Activated T-cell treated with anti-CD3 and anti-CD28 coated beads, Interleukin-2, amount 50 U/mL, for 24 hours (primary cell): ENCODE measurements at regions not wholly inside any gene's neighbourhood (a gene's known extent, or its start where the extent isn't known, plus 50 kb on each side); places are given as distances from the start of the nearest gene placed in this dataset.
"Not testable (repeated sequence)": the region's sequence is repeated elsewhere in the genome, so short reads cannot be mapped to it uniquely, and the experiment has no call there.

Experiments used
- DNase-seq: peaks from one replicate; pipeline ENCODE4 v3.0.0-alpha.2; 2020
- H3K27ac Mint-ChIP-seq: 2 replicates; pipeline ENCODE4 v1.8.0; 2020; ENCODE audit warnings: mild to moderate bottlenecking, mixed read lengths
- H3K27me3 Mint-ChIP-seq: 2 replicates; pipeline ENCODE4 v1.8.0; 2020; ENCODE audit warnings: mixed read lengths
- H3K36me3 Mint-ChIP-seq: 2 replicates; pipeline ENCODE4 v1.8.0; 2020; ENCODE audit warnings: low read depth, mixed read lengths
- H3K4me1 Mint-ChIP-seq: 2 replicates; pipeline ENCODE4 v1.8.0; 2020; ENCODE audit warnings: low read depth, mixed read lengths
- H3K4me3 Mint-ChIP-seq: 2 replicates; pipeline ENCODE4 v1.8.0; 2020; ENCODE audit warnings: mild to moderate bottlenecking, moderate library complexity, mixed read lengths
- H3K9me3 Mint-ChIP-seq: 2 replicates; pipeline ENCODE4 v1.8.0; 2020; ENCODE audit warnings: mixed read lengths

GRCh38 chr1:224061436-224061835 lies 52.5 kb upstream of the FBXO28 start:
- H3K4me1 Mint-ChIP-seq, result peaks cover 4% of the 10 kb centered on the region
- no peaks in the 10 kb centered on the region for H3K27me3 Mint-ChIP-seq
- DNase-seq, result no peak
- H3K4me3 Mint-ChIP-seq, result no peak overlapping the region
- no peaks in the 10 kb centered on the region for H3K9me3 Mint-ChIP-seq
- H3K36me3 Mint-ChIP-seq, result no peaks in the 10 kb centered on the region
- H3K27ac Mint-ChIP-seq, result no peak overlapping the region

GRCh38 chr1:224059897-224060427 lies 53.9 kb upstream of the FBXO28 start:
- no peak for DNase-seq
- no peak overlapping the region for H3K4me3 Mint-ChIP-seq
- no peaks in the 10 kb centered on the region for H3K36me3 Mint-ChIP-seq
- H3K27ac Mint-ChIP-seq, result no peak overlapping the region
- H3K9me3 Mint-ChIP-seq, result no peaks in the 10 kb centered on the region
- H3K27me3 Mint-ChIP-seq, result no peaks in the 10 kb centered on the region
- H3K4me1 Mint-ChIP-seq, result no peaks in the 10 kb centered on the region

GRCh38 chr1:224058303-224058702 lies 55.6 kb upstream of the FBXO28 start:
- H3K27ac Mint-ChIP-seq, result no peak overlapping the region
- H3K9me3 Mint-ChIP-seq, result no peaks in the 10 kb centered on the region
- H3K4me1 Mint-ChIP-seq, result no peaks in the 10 kb centered on the region
- H3K36me3 Mint-ChIP-seq, result no peaks in the 10 kb centered on the region
- no peaks in the 10 kb centered on the region for H3K27me3 Mint-ChIP-seq
- no peak overlapping the region for H3K4me3 Mint-ChIP-seq
- DNase-seq, result no peak

- DNase-seq, result no peak
Measured at GRCh38 chr1:224057461-224058199, 56.3 kb upstream of the FBXO28 start.

GRCh38 chr1:224054611-224055010 lies 59.3 kb upstream of the FBXO28 start:
- no peaks in the 10 kb centered on the region for H3K9me3 Mint-ChIP-seq
- peaks cover 3% of the 10 kb centered on the region for H3K4me1 Mint-ChIP-seq
- no peak overlapping the region for H3K27ac Mint-ChIP-seq
- H3K36me3 Mint-ChIP-seq, result no peaks in the 10 kb centered on the region
- no peak overlapping the region for H3K4me3 Mint-ChIP-seq
- peaks cover 3% of the 10 kb centered on the region for H3K27me3 Mint-ChIP-seq
- no peak for DNase-seq

More at GRCh38 chr1:224057461-224058199, 56.3 kb upstream of the FBXO28 start:
- H3K9me3 Mint-ChIP-seq, result no peaks in the 10 kb centered on the region
- no peak overlapping the region for H3K27ac Mint-ChIP-seq
- H3K4me3 Mint-ChIP-seq, result no peak overlapping the region
- H3K27me3 Mint-ChIP-seq, result no peaks in the 10 kb centered on the region
- H3K36me3 Mint-ChIP-seq, result no peaks in the 10 kb centered on the region
- H3K4me1 Mint-ChIP-seq, result no peaks in the 10 kb centered on the region

- H3K4me3 Mint-ChIP-seq, result no peak overlapping the region
- no peak for DNase-seq
- no peaks in the 10 kb centered on the region for H3K36me3 Mint-ChIP-seq
- H3K9me3 Mint-ChIP-seq, result no peaks in the 10 kb centered on the region
- H3K27me3 Mint-ChIP-seq, result peaks cover 3% of the 10 kb centered on the region
- H3K27ac Mint-ChIP-seq, result no peak overlapping the region
- H3K4me1 Mint-ChIP-seq, result peaks cover 3% of the 10 kb centered on the region
Measured at GRCh38 chr1:224054012-224054411, 59.9 kb upstream of the FBXO28 start.

- H3K4me3 Mint-ChIP-seq, result no peak overlapping the region
- peaks cover 3% of the 10 kb centered on the region for H3K27me3 Mint-ChIP-seq
- peaks cover 3% of the 10 kb centered on the region for H3K4me1 Mint-ChIP-seq
- DNase-seq, result no peak
- H3K27ac Mint-ChIP-seq, result no peak overlapping the region
- no peaks in the 10 kb centered on the region for H3K9me3 Mint-ChIP-seq
- no peaks in the 10 kb centered on the region for H3K36me3 Mint-ChIP-seq
Measured at GRCh38 chr1:224053456-224053855, 60.5 kb upstream of the FBXO28 start.

- H3K27me3 Mint-ChIP-seq, result peaks cover 7% of the 10 kb centered on the region
- no peak for DNase-seq
- H3K36me3 Mint-ChIP-seq, result no peaks in the 10 kb centered on the region
- no peaks in the 10 kb centered on the region for H3K9me3 Mint-ChIP-seq
- peaks cover 3% of the 10 kb centered on the region for H3K4me1 Mint-ChIP-seq
- no peak overlapping the region for H3K27ac Mint-ChIP-seq
- H3K4me3 Mint-ChIP-seq, result no peak overlapping the region
Measured at GRCh38 chr1:224052772-224053171, 61.1 kb upstream of the FBXO28 start.

- H3K4me1 Mint-ChIP-seq, H3K9me3 Mint-ChIP-seq, DNase-seq, H3K27ac Mint-ChIP-seq, H3K4me3 Mint-ChIP-seq, H3K36me3 Mint-ChIP-seq, H3K27me3 Mint-ChIP-seq: not testable (repeated sequence)
Measured at GRCh38 chr1:224051782-224052181, 62.1 kb upstream of the FBXO28 start.

- Mint-ChIP-seq H3K27me3 (peaks cover 8% of the 10 kb centered on the region), H3K36me3 (no peaks in the 10 kb centered on the region)
Measured at GRCh38 chr1:224051086-224051406, 62.9 kb upstream of the FBXO28 start.

GRCh38 chr1:224047538-224047937 lies 66.4 kb upstream of the FBXO28 start:
- Mint-ChIP-seq H3K9me3 (no peaks in the 10 kb centered on the region), H3K36me3 (no peaks in the 10 kb centered on the region), H3K27me3 (peaks cover 19% of the 10 kb centered on the region), H3K27ac (no peak overlapping the region), H3K4me1 (peaks cover 3% of the 10 kb centered on the region), H3K4me3 (no peak overlapping the region)
- DNase-seq, result no peak

More at GRCh38 chr1:224051086-224051406, 62.9 kb upstream of the FBXO28 start:
- H3K9me3 Mint-ChIP-seq, result no peaks in the 10 kb centered on the region
- H3K4me3 Mint-ChIP-seq, result no peak overlapping the region
- peaks cover 3% of the 10 kb centered on the region for H3K4me1 Mint-ChIP-seq
- DNase-seq, result no peak
- no peak overlapping the region for H3K27ac Mint-ChIP-seq

GRCh38 chr1:224045556-224045955 lies 68.4 kb upstream of the FBXO28 start:
- no peaks in the 10 kb centered on the region for H3K36me3 Mint-ChIP-seq
- no peaks in the 10 kb centered on the region for H3K4me1 Mint-ChIP-seq
- DNase-seq, result no peak
- H3K27me3 Mint-ChIP-seq, result peaks cover 33% of the 10 kb centered on the region
- no peaks in the 10 kb centered on the region for H3K9me3 Mint-ChIP-seq
- H3K4me3 Mint-ChIP-seq, result no peak overlapping the region
- H3K27ac Mint-ChIP-seq, result no peak overlapping the region

GRCh38 chr1:224044420-224044819 lies 69.5 kb upstream of the FBXO28 start:
- Mint-ChIP-seq H3K27ac (no peak overlapping the region), H3K4me3 (no peak overlapping the region), H3K36me3 (no peaks in the 10 kb centered on the region), H3K9me3 (no peaks in the 10 kb centered on the region), H3K27me3 (peaks cover 33% of the 10 kb centered on the region), H3K4me1 (no peaks in the 10 kb centered on the region)
- no peak for DNase-seq

GRCh38 chr1:224042557-224043118 lies 71.3 kb upstream of the FBXO28 start:
- Mint-ChIP-seq H3K4me1 (no peaks in the 10 kb centered on the region), H3K4me3 (no peak overlapping the region), H3K27ac (no peak overlapping the region)

GRCh38 chr1:224041032-224041431 lies 72.9 kb upstream of the FBXO28 start:
- Mint-ChIP-seq H3K27me3 (peaks cover 40% of the 10 kb centered on the region), H3K27ac (no peak overlapping the region), H3K4me1 (no peaks in the 10 kb centered on the region), H3K36me3 (no peaks in the 10 kb centered on the region), H3K4me3 (no peak overlapping the region), H3K9me3 (no peaks in the 10 kb centered on the region)
- no peak for DNase-seq

More at GRCh38 chr1:224042557-224043118, 71.3 kb upstream of the FBXO28 start:
- DNase-seq, result no peak
- H3K9me3 Mint-ChIP-seq, result no peaks in the 10 kb centered on the region
- H3K27me3 Mint-ChIP-seq, result peaks cover 31% of the 10 kb centered on the region
- no peaks in the 10 kb centered on the region for H3K36me3 Mint-ChIP-seq
